Peyer's patch (tissue), 4 donors: ENCODE measurements at regions not wholly inside any gene's neighbourhood (a gene's known extent, or its start where the extent isn't known, plus 50 kb on each side); places are given as distances from the start of the nearest gene placed in this dataset.

ENCODE experiments used
- CTCF ChIP-seq, 6 experiments: fragments of 450-650 bp in 4 of 6; fragments of 200-600 bp in 2 of 6; sonication (generic) in 1 of 6; IDR thresholded peaks; one replicate each; pipeline ENCODE4 v1.5.1; 2017 to 2019; ENCODE audit warnings: antibody characterized with exemption in 6 of 6, mild to moderate bottlenecking in 3 of 6, moderate library complexity in 1 of 6
- POLR2A ChIP-seq, 2 donors: fragments of 450-650 bp; IDR thresholded peaks; one replicate each; pipeline ENCODE4 v1.5.1; 2017; ENCODE audit warnings: antibody characterized with exemption in 2 of 2, mild to moderate bottlenecking in 2 of 2, moderate library complexity in 2 of 2

GRCh38 chrX:136963973-136964372 is 69.8 kb downstream of the GPR101 start:
- TF ChIP-seq POLR2A (IDR thresholded peaks at IDR 0.05) (no peak), CTCF (IDR thresholded peaks at IDR 0.05) (no peak)
